ENCODE measurements at regions not wholly inside any gene's neighbourhood (a gene's known extent, or its start where the extent isn't known, plus 50 kb on each side); places are given as distances from the start of the nearest gene placed in this dataset.

DNA sequence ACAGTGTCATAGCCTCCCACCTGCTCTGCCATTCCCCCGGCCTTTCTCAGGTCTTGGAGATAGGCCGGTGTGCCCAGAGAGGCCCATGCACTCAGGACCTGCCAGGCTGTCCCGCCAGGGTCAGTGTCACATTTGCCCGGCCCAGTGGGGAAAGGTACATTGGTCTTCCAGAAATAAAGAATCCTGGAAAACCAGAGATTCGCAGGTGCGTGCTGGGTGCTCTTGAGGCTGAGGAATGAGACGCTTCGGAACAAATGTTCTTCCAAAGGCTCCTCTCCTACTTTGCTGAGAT lies 205.8 kb upstream of the RTL1 start:
- TF ChIP-seq, protein P1, sequence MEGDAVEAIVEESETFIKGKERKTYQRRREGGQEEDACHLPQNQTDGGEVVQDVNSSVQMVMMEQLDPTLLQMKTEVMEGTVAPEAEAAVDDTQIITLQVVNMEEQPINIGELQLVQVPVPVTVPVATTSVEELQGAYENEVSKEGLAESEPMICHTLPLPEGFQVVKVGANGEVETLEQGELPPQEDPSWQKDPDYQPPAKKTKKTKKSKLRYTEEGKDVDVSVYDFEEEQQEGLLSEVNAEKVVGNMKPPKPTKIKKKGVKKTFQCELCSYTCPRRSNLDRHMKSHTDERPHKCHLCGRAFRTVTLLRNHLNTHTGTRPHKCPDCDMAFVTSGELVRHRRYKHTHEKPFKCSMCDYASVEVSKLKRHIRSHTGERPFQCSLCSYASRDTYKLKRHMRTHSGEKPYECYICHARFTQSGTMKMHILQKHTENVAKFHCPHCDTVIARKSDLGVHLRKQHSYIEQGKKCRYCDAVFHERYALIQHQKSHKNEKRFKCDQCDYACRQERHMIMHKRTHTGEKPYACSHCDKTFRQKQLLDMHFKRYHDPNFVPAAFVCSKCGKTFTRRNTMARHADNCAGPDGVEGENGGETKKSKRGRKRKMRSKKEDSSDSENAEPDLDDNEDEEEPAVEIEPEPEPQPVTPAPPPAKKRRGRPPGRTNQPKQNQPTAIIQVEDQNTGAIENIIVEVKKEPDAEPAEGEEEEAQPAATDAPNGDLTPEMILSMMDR (conservative IDR thresholded peaks at IDR 0.05) = no peak
- TF ChIP-seq ZFX (IDR thresholded peaks at IDR 0.05) = no peak
